Karpas-422 (cell line): ENCODE measurements at regions not wholly inside any gene's neighbourhood (a gene's known extent, or its start where the extent isn't known, plus 50 kb on each side); places are given as distances from the start of the nearest gene placed in this dataset.

ENCODE experiments used
- DNase-seq: peaks from one replicate; pipeline ENCODE4 v3.0.0-alpha.2; 2015
- H2AFZ ChIP-seq: fragments of 200-600 bp; sonication (generic); 2 replicates; pipeline ENCODE4 v1.6.1; 2014; ENCODE audit warnings: antibody characterized with exemption, low read length, mixed read lengths
- H3K27ac ChIP-seq: fragments of 200-600 bp; sonication (generic); 2 replicates; pipeline ENCODE4 v1.5.1; 2014; ENCODE audit warnings: mild to moderate bottlenecking, low read length, moderate library complexity
- H3K27me3 ChIP-seq: fragments of 200-600 bp; sonication (generic); 2 replicates; pipeline ENCODE4 v1.6.1; 2014; ENCODE audit warnings: low read length, mixed read lengths
- H3K36me3 ChIP-seq: fragments of 200-600 bp; sonication (generic); 2 replicates; pipeline ENCODE4 v1.6.1; 2014; ENCODE audit warnings: low read length, mixed read lengths; ENCODE audit not compliant: insufficient read depth
- H3K4me1 ChIP-seq: fragments of 200-600 bp; sonication (generic); 2 replicates; pipeline ENCODE4 v1.6.1; 2014; ENCODE audit warnings: mild to moderate bottlenecking, low read length, mixed read lengths
- H3K4me2 ChIP-seq: fragments of 200-600 bp; sonication (generic); 2 replicates; pipeline ENCODE4 v1.6.1; 2014; ENCODE audit warnings: low read length, low read depth, mild to moderate bottlenecking; ENCODE audit not compliant: poor library complexity, severe bottlenecking
- H3K4me3 ChIP-seq: fragments of 200-600 bp; sonication (generic); 2 replicates; pipeline ENCODE4 v1.5.1; 2014; ENCODE audit warnings: mild to moderate bottlenecking, antibody characterized with exemption, low read length, mixed read lengths
- H3K79me2 ChIP-seq: fragments of 200-600 bp; sonication (generic); 2 replicates; pipeline ENCODE4 v1.6.1; 2014; ENCODE audit warnings: mild to moderate bottlenecking, low read length, mixed read lengths
- H3K9ac ChIP-seq: fragments of 200-600 bp; sonication (generic); 2 replicates; pipeline ENCODE4 v1.6.0; 2014; ENCODE audit warnings: low read length
- H3K9me2 ChIP-seq: fragments of 200-600 bp; sonication (generic), shearing (Covaris generic); replicated peaks from 2 replicates; pipeline ENCODE4 v1.6.0; 2014; ENCODE audit warnings: mild to moderate bottlenecking, low read length, moderate library complexity; ENCODE audit not compliant: insufficient read depth
- H3K9me3 ChIP-seq: fragments of 300-700, 200-600 bp; sonication (generic); 2 replicates; pipeline ENCODE4 v1.6.1; 2014; ENCODE audit warnings: low read length, mixed read lengths
- H4K20me1 ChIP-seq: fragments of 200-600 bp; sonication (generic); 2 replicates; pipeline ENCODE4 v1.6.1; 2014; ENCODE audit warnings: mild to moderate bottlenecking, antibody characterized with exemption, low read length, low read depth; ENCODE audit not compliant: insufficient read depth

DNA sequence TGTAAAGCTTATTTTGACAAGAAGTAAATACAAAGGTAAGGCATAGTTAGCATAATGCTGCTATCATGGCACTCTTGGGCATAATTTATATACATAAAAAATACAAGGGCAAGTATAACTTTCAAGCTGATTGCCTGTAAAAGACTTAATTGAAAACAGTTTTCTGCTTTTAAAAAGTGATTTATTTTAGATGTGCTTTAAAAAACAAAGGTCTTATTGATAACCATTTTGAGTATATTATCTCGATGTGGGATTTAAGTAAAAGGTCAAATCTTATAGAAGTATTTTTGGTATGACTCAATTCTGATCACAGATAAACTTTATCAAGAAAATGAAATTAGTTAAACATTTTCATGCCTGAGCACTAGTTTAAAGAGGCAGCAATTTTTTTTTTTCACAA lies 175.8 kb downstream of the KCNRG start:
- no peaks in the 10 kb centered on the region for H3K4me1 ChIP-seq
- no peaks in the 10 kb centered on the region for H3K27me3 ChIP-seq
- H3K9ac ChIP-seq: no peak overlapping the region
- H3K36me3 ChIP-seq: no peaks in the 10 kb centered on the region
- H3K4me3 ChIP-seq: no peak overlapping the region
- no peak overlapping the region for H3K27ac ChIP-seq
- no peaks in the 10 kb centered on the region for H3K9me2 ChIP-seq
- H4K20me1 ChIP-seq: no peaks in the 10 kb centered on the region
- H3K9me3 ChIP-seq: no peaks in the 10 kb centered on the region
- no peak for DNase-seq
- no peak overlapping the region for H3K4me2 ChIP-seq
- H2AFZ ChIP-seq: no peak overlapping the region
- no peaks in the 10 kb centered on the region for H3K79me2 ChIP-seq

DNA sequence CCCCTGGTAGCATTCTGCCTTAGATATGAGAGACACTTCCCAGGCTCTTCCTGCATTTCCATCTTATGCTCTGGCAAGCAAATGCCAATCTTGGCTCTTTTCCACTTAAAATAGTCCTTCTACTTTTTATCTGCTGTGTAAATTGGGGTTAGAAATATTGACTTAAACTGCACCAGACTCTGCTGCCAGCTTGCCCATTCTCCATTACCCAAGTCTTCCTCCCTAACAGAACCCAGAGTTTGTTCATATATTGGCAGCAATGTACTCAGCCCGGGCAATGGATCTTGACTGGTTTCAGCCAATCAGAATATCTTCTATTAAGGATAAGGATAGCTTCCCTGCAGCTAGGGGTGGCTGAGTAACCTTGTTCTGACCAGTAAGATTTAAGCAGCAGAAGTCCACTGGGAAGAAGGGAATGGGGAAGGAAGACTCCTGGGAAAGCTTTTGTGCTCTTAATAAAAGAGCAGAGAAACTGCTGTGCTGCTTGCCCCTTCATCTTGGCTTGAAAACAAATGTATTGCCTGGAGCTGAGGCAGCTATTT lies 177.1 kb downstream of the KCNRG start:
- DNase-seq: no peak
- H3K4me2 ChIP-seq: no peak overlapping the region
- H3K36me3 ChIP-seq: no peaks in the 10 kb centered on the region
- H3K9me2 ChIP-seq: no peaks in the 10 kb centered on the region
- H2AFZ ChIP-seq: no peak overlapping the region
- no peaks in the 10 kb centered on the region for H3K79me2 ChIP-seq
- H3K9me3 ChIP-seq: no peaks in the 10 kb centered on the region
- H3K27me3 ChIP-seq: no peaks in the 10 kb centered on the region
- no peak overlapping the region for H3K9ac ChIP-seq
- H3K4me1 ChIP-seq: peaks cover 5% of the 10 kb centered on the region; the same call in 1 of the 2 replicates
- H3K27ac ChIP-seq: no peak overlapping the region
- no peak overlapping the region for H3K4me3 ChIP-seq
- H4K20me1 ChIP-seq: no peaks in the 10 kb centered on the region

DNA sequence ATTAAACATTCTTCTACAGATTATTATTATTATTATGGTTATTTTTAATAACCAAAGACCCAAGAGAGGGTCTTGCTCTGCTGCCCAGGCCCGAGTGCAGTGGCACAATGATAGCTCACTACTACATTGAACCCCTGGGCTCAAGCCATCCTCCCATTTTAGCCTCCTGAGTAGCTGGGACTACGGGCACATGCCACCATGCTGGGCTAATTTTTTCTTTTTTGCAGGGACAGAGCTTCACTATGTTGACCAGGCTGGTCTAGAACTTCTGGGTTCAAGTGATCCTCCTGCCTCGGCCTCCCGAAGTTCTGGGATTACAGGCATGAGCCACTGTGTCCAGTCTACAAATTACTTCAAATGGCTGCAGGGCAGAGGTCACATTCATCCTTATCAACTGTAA lies 179.8 kb downstream of the KCNRG start:
- Histone ChIP-seq H3K9ac (no peak overlapping the region), H2AFZ (no peak overlapping the region), H3K36me3 (no peaks in the 10 kb centered on the region), H3K4me3 (no peak overlapping the region), H4K20me1 (no peaks in the 10 kb centered on the region), H3K79me2 (no peaks in the 10 kb centered on the region), H3K27ac (no peak overlapping the region), H3K4me2 (no peak overlapping the region), H3K9me2 (no peaks in the 10 kb centered on the region), H3K9me3 (no peaks in the 10 kb centered on the region), H3K4me1 (peaks cover 5% of the 10 kb centered on the region; the same call in 1 of the 2 replicates), H3K27me3 (no peaks in the 10 kb centered on the region)
- no peak for DNase-seq

DNA sequence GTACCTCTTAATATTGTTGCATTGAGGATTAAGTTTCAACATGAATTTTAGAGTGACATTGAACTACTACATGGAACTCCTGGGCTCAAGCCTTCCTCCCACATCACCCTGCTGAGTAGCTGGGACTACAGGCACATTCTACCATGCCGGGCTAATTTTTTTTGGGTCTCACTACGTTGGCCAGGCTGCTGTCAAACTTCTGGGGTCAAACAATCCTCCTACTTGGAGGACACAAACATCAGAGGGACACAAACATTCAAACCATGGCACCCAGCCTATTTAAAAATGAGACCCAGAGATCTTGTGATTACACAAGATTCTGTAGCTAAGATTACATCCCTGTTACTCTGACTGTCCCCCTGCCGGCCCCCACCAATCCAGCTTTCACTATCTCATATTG lies 180.9 kb downstream of the KCNRG start:
- H3K79me2 ChIP-seq: no peaks in the 10 kb centered on the region
- H3K36me3 ChIP-seq: no peaks in the 10 kb centered on the region
- H4K20me1 ChIP-seq: no peaks in the 10 kb centered on the region
- H3K4me2 ChIP-seq: no peak overlapping the region
- H2AFZ ChIP-seq: no peak overlapping the region
- H3K27me3 ChIP-seq: no peaks in the 10 kb centered on the region
- DNase-seq: no peak
- peaks cover 5% of the 10 kb centered on the region; the same call in 1 of the 2 replicates for H3K4me1 ChIP-seq
- no peaks in the 10 kb centered on the region for H3K9me2 ChIP-seq
- no peaks in the 10 kb centered on the region for H3K9me3 ChIP-seq
- no peak overlapping the region for H3K27ac ChIP-seq
- no peak overlapping the region for H3K9ac ChIP-seq
- no peak overlapping the region for H3K4me3 ChIP-seq

DNA sequence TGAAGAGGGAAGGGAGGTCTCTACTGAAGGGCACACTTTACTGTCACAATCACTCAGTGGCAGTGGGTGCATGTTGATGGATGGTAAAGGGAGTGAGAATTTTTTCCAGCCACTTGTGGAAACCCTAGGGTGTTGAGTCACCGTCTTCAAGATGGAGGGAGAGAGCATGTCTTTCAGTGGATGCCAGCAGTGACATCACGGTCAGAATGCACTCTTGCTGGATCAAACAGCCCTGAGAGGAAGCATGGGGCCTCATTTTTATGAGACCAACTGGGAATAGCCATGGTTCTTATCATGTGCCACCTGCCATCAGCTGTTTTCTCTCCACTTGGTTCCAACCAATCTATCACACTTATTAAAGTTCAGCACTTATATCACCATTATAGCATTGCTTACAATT lies 182.5 kb downstream of the KCNRG start:
- Histone ChIP-seq H3K4me2 (no peak overlapping the region), H3K36me3 (no peaks in the 10 kb centered on the region), H3K4me3 (no peak overlapping the region), H3K4me1 (peaks cover 5% of the 10 kb centered on the region; the same call in 1 of the 2 replicates), H3K9me3 (no peaks in the 10 kb centered on the region), H3K9ac (no peak overlapping the region), H3K27ac (no peak overlapping the region), H3K79me2 (no peaks in the 10 kb centered on the region), H2AFZ (no peak overlapping the region), H4K20me1 (no peaks in the 10 kb centered on the region), H3K9me2 (no peaks in the 10 kb centered on the region), H3K27me3 (no peaks in the 10 kb centered on the region)
- DNase-seq: no peak

DNA sequence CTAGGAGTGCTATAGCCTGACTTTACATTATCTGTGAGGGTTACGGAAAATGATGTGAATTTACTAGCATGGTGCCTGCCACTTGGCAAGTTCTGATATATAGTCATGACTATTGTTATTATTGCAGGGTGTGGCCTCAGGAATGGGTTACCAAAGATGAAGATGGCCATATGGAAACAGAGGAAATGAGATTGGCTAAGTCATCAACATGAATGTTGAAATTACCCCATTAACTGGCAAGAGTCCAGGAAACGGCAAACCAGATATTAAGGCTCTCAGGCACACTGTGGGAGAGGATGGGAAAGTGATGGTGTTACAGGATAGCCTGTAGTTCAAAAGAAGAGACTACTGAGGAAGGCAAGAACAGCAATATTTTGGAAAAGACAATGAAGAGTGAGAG lies 183.3 kb downstream of the KCNRG start:
- H2AFZ ChIP-seq: no peak overlapping the region
- H3K79me2 ChIP-seq: no peaks in the 10 kb centered on the region
- no peaks in the 10 kb centered on the region for H3K36me3 ChIP-seq
- no peak overlapping the region for H3K4me3 ChIP-seq
- DNase-seq: no peak
- no peaks in the 10 kb centered on the region for H3K9me2 ChIP-seq
- H4K20me1 ChIP-seq: no peaks in the 10 kb centered on the region
- no peak overlapping the region for H3K4me2 ChIP-seq
- peaks cover 5% of the 10 kb centered on the region; the same call in 1 of the 2 replicates for H3K4me1 ChIP-seq
- no peak overlapping the region for H3K9ac ChIP-seq
- H3K27ac ChIP-seq: no peak overlapping the region
- H3K9me3 ChIP-seq: no peaks in the 10 kb centered on the region
- H3K27me3 ChIP-seq: no peaks in the 10 kb centered on the region

DNA sequence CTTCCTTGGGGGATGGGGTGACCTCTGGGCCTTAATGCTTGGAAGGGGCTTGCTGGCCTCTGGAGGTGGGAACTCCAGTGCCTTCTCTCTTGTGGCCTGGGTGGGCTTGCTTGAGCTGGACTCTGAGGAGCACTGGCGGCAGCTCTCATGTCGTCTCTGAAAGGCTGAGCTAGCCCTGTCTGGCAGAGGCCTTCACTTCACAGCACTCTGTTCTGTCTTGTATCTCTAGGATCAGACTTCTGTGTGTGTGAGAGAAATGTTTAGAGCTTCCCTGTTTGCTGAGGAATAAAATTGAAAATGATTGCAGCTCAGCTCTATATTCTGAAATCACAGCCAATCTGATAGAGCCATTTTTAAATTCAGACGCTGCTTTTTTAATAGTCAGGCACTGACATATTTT lies 185.3 kb downstream of the KCNRG start:
- no peak overlapping the region for H2AFZ ChIP-seq
- H3K4me3 ChIP-seq: no peak overlapping the region
- H3K4me1 ChIP-seq: peaks cover 5% of the 10 kb centered on the region; the same call in 1 of the 2 replicates
- H3K9ac ChIP-seq: no peak overlapping the region
- no peak overlapping the region for H3K4me2 ChIP-seq
- H3K27me3 ChIP-seq: no peaks in the 10 kb centered on the region
- no peak overlapping the region for H3K27ac ChIP-seq
- H3K9me3 ChIP-seq: no peaks in the 10 kb centered on the region
- H3K36me3 ChIP-seq: no peaks in the 10 kb centered on the region
- no peaks in the 10 kb centered on the region for H3K79me2 ChIP-seq
- no peak for DNase-seq
- no peaks in the 10 kb centered on the region for H3K9me2 ChIP-seq
- H4K20me1 ChIP-seq: no peaks in the 10 kb centered on the region

DNA sequence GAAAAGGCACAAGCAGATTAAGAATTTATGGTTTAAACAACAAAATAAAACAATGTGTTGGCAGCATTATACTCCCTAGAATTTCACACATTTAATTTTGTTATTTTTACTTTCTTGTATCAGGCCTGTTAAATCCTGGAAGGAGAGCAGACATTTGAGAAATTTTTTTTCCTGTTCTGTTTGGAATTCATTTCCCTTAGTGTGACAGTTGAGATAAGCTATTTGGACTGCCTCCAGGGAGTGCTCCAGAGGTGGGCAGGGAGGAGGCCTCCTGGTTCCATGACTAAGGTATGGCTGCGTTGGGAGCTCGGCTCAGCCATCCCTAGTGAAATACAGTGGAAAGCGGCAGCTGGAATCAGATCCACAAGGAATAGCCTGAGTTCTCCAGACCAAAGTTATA lies 185.7 kb downstream of the KCNRG start:
- no peaks in the 10 kb centered on the region for H4K20me1 ChIP-seq
- H3K27ac ChIP-seq: no peak overlapping the region
- DNase-seq: no peak
- H3K9me2 ChIP-seq: no peaks in the 10 kb centered on the region
- H3K27me3 ChIP-seq: no peaks in the 10 kb centered on the region
- no peak overlapping the region for H3K4me2 ChIP-seq
- H3K9ac ChIP-seq: no peak overlapping the region
- H2AFZ ChIP-seq: no peak overlapping the region
- H3K36me3 ChIP-seq: no peaks in the 10 kb centered on the region
- H3K4me3 ChIP-seq: no peak overlapping the region
- peaks cover 5% of the 10 kb centered on the region; the same call in 1 of the 2 replicates for H3K4me1 ChIP-seq
- no peaks in the 10 kb centered on the region for H3K9me3 ChIP-seq
- H3K79me2 ChIP-seq: no peaks in the 10 kb centered on the region

DNA sequence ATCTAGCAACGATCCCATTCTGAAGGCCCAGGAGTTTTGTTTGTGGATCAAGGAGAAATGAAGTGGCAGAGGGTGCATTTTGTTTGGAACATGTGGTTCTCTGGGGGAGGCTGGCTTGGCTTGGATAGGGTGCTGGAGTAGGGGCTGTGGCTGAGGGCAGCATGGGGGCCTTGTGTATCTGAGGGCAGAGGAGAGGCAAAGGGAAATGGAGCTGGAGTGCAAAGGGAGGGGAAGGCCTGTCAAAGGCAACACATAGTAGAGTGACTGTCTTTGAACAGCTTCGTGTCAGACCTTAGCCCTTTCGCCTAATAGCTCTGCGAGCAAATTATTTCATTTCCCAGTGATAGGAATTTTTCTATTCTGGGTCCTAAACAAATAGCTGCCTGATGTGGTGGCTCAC lies 187.2 kb downstream of the KCNRG start:
- no peak overlapping the region for H3K4me2 ChIP-seq
- no peak overlapping the region for H3K4me3 ChIP-seq
- H3K79me2 ChIP-seq: no peaks in the 10 kb centered on the region
- H3K27ac ChIP-seq: no peak overlapping the region
- no peaks in the 10 kb centered on the region for H3K9me2 ChIP-seq
- no peak overlapping the region for H3K9ac ChIP-seq
- no peaks in the 10 kb centered on the region for H4K20me1 ChIP-seq
- no peaks in the 10 kb centered on the region for H3K9me3 ChIP-seq
- H3K4me1 ChIP-seq: no peaks in the 10 kb centered on the region
- H2AFZ ChIP-seq: 0 out of 2 replicates have a peak overlapping the region, but pooled peaks have one; percentile 0
- H3K27me3 ChIP-seq: no peaks in the 10 kb centered on the region
- H3K36me3 ChIP-seq: no peaks in the 10 kb centered on the region
- no peak for DNase-seq
